ENCODE measurements at regions not wholly inside any gene's neighbourhood (a gene's known extent, or its start where the extent isn't known, plus 50 kb on each side); places are given as distances from the start of the nearest gene placed in this dataset.
"Not testable (repeated sequence)": the region's sequence is repeated elsewhere in the genome, so short reads cannot be mapped to it uniquely, and the experiment has no call there.

- not testable (repeated sequence) for DNase-seq (ENCODE audit: low read depth)
Measured at GRCh38 chr11:115605397-115605796, 101.2 kb upstream of the CADM1 start.

- DNase-seq (ENCODE audit: low read depth), result no peak
Measured at GRCh38 chr11:115599125-115599524, 94.9 kb upstream of the CADM1 start.

DNA sequence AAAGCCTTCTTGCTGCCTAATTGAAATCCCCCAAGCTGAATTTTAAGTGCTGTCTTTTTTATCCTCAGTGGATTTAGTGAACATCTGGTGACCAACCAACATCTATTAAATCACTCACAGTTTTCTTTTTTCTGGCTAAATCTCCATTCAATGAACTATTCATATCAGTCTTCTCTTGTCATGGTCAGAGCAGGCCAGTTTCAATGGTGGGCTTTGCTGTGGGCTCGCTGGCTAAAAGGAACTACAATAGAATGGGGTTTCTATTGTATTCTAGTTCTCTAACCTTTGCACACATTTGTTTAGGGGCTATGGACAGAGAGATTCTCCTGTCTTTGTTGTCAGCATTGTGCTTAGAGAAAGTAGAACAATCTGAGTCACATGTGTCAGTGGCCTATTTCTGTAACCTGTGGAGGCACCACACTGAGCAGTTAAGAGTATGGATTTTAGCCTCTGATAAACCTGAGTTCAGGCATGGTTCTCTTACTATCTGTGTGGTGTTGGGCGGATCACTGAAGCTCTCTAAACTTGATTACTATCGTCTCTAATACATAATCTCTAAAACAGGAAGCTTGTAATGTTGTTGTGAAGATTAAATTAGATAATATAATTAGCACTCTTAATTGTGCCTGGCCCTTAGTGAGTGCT, 94.2 kb upstream of the CADM1 start:
- DNase-seq (ENCODE audit: low read depth), result no peak

DNA sequence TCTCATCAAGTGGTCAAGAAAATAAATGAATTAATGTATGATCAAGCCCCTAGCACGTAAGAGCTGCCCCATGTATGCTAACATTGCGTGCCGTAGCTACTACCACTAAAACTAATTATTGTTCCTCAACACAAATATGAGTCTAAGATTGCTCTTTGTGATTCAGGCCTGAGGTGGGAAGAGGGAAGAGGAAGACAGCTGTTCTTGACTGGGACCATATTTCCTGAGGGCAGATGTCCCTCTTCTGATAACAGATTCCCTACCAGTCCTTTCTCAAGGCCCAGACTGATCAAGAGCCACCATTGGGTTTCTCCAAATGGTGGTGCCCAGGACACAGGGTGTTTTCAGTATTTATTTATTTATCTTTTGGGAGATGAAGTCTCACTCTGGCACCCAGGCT, 87.2 kb upstream of the CADM1 start:
- DNase-seq (ENCODE audit: low read depth), result no peak

DNA sequence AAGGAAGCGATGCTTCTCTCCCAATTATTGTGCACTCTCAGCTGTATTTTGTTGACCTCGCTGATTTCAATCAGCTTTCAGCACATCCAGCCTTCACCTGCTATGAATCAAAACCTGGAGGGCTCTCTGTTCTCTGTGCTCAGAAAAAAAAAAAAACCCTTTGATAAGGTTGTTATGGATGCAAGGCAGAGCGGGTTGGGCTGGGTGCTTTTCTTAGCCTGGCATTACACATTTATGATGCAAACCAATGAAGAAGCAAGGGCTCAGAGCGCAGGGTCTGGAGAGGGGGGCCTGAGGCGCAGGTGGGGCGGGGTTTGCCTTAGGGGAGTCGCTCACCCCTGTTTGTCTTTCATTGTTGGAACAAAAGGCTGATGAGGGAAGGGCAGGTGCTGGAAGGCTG, 86.0 kb upstream of the CADM1 start:
- DNase-seq (ENCODE audit: low read depth), result no peak

DNA sequence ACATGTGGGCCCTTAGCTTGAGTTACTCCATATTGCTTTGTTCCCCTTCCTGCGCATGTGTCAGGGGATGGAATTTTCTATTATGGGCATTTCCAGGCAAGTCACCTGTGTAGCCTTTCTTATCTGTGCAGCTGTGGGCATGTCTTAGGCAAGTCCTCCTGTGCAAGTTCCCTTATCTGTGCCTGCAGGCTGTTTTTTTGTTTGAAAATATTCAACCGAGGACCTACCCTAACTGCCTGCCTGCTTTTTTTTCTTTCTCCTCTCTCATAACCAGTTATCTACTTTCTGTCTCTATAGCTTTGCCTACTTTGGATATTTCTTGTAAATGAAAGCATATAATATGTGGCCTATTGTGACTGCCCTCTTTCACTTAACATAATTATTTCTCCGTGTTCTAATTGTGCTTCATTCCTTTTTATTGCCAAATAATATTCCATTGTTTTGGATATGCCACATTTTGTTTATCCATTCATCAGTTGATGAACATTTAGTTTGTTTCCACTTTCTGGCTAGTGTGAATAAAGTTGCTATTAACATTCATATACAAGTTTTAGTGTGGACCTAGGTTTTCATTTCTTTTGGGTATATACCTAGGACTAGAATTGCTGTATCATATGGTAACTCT, 83.6 kb upstream of the CADM1 start:
- DNase-seq (ENCODE audit: low read depth), result no peak

DNA sequence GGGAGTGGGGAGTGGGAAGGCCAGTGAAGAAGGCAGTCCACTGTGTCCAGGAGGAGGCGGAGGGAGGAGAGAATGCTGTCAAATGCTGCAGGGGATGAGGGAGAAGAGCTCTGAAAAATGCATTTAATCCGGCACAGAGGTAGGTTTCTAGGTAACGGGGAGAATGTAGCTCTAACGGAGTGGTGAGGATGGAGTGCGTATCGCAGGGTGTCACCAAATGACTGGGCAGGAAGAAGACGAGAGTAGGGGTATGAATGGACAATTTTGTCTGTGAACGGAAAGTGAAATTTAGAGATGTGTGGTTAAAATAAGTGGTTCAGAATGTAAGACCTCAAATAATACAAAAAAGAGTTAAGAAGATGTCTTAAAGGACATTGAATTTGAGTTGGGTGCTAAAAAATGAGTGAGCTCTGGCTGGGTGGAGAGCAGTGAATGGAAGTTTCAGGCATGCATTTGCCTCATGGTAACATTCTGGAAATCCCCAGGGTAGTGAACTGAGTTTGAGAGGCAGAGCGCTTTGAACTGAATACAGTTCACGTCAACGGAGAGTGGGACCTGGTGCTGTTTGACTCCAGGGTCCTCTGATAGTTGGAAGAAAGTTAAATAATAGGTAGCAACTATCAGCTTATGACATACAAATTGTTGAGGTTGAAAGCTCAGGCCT, 81.3 kb upstream of the CADM1 start:
- no peak for DNase-seq (ENCODE audit: low read depth)

DNA sequence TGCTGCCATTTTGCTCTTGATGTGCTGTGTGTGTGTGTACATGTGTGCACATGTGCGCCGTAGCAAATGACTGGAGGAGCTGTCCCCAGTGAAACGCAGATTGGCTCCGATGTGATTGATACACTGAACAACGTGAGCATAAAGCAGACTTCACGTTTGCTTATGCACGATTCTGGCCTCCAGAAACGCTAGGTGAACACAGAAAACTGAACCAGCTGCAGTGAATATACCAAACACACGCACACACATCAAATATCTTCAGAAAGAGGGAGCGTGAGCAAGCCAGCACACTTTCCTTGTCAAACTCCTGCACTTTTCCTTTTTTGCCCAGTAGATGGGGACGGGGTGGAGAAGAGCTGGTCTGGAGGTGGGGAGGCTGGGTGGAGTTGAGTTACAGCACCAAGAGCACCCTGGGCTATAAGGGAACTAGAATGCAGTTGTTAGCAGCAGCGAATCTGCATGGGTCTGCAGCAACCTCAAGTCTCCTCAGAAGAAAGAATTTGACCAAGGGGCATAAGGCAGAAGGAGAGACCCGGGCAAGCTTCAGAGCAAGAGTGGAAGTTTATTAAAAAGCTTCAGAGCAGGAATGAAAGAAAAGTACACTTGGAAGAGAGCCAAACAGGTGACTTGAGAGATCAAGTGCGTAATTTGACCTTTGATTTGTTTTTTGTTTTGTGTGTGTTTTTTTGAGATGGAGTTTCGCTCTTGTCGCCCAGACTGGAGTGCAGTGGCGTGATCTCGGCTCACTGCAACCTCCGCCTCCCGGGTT, 77.8 kb upstream of the CADM1 start:
- DNase-seq (ENCODE audit: low read depth), result no peak

- no peak for DNase-seq (ENCODE audit: low read depth)
Measured at GRCh38 chr11:115580927-115581680, 76.9 kb upstream of the CADM1 start.

GRCh38 chr11:115580416-115580815, 76.2 kb upstream of the CADM1 start:
- DNase-seq (ENCODE audit: low read depth), result no peak

DNA sequence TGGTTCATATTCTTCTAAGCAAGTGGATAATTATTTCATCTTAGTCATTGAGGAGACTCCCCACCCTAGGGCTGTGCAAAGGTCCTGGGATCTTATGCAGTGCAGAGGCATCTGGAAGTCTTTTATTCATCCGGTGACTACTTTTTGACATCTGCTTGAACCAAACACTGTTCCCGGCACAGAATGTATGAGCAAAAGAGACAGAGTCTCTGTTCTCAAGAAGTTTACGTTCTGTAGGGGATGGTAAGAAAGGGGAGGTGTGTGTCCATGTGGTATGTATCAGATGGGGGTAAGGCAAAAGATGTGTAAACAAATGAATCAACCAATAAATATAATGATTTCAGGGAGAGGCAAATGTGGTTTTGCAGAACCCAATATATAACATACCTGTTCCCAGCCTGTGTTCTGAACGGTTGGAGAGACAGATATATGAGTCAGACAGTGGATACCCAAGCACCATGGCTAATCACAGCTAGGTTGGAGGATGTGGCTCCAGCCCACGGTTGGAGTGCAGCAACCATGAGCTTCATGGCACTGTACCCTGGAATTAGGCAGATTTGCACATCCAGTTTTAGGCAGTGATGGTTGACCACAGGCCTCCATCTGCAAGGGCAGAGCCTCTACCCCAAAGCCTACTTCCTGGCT, 75.1 kb upstream of the CADM1 start:
- no peak for DNase-seq (ENCODE audit: low read depth)

DNA sequence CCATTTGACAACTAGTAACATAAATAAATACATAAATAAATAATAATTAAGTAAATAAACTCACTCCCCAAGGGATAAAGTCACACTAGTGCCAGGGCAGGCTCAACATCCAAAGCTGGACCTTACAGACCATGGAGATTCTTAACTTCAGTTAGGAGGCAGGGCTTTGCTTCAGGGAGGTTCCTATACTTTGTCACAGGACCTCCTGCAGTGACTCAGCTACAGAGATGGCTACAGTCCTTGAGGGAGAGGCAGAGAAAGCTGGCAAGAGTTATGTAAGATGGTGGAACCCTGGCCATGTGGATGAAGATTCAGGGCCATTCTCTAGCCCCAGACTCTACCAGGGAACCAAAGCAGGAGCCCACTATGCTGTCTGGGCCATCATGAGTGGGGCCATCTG, 74.1 kb upstream of the CADM1 start:
- no peak for DNase-seq (ENCODE audit: low read depth)

- no peak for DNase-seq (ENCODE audit: low read depth)
Measured at GRCh38 chr11:115577701-115578100, 73.5 kb upstream of the CADM1 start.

- DNase-seq (ENCODE audit: low read depth), result no peak
Measured at GRCh38 chr11:115576606-115577380, 72.6 kb upstream of the CADM1 start.

DNA sequence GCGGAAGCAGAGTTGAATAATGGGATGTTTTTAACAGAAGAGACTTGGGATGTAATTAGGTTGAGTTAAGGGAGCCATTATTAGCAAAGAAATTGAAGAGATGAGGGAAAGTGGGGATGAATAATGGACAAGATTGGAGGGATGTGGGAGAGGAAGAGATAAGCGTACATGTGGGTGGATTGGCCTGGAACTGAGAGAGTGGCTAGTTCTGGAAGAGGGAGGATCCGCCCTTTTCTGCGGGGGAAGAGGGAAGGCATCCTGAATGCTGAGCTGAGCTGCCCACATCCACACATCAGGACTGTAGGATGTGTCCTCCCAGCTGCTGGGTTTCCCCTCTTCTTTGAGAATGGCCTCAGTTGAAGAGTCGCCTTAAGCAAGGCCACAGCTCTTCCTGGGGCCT, 68.3 kb upstream of the CADM1 start:
- no peak for DNase-seq (ENCODE audit: low read depth)

DNA sequence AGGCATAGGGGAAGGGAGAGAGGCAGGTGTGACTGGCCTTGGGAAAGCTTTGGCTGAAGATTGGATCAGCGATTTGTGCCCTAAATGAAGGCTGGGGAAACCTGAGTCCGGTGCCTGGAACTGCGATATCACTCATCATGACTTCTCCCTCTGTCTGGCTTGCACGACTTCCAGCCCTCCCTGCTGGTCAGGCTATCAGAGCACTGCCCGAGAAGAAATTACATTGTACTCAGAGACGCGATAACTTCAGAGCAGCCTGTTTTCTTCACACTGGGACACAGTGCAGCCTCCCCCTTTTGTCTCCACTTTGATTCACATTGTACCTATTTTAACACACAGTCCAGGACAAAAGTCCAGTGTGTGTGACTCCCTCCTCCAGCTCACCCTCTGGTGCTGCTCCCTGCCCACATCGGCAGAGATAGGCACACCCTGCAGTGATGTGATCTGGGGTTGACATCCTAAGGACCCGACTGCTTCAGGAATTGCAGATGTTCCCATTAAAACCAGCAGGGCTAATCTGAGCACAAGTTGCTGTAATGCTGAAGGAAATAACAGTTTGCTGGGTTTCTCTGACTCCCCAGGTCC, 62.1 kb upstream of the CADM1 start:
- no peak for DNase-seq (ENCODE audit: low read depth)

- DNase-seq (ENCODE audit: low read depth), result no peak
Measured at GRCh38 chr11:115564851-115565250, 60.6 kb upstream of the CADM1 start.

DNA sequence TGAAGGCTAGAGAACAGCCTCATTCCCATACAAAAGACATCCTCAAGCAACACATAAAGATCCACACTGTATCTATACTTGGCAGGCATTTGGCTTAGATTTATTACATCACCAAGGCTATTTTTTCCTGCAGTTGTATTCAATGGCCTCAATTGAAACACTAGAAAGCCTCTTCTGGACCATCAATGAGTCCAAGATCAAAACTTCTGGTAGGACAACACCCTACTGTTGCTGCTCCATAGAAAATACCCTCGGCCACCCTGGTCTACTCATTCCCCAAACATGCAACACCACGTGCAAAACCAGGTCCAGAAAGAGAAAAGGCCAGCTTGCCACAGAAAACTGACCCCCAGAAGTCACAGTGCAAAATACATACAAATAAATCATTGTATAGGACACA, 56.9 kb upstream of the CADM1 start:
- no peak for DNase-seq (ENCODE audit: low read depth)

DNA sequence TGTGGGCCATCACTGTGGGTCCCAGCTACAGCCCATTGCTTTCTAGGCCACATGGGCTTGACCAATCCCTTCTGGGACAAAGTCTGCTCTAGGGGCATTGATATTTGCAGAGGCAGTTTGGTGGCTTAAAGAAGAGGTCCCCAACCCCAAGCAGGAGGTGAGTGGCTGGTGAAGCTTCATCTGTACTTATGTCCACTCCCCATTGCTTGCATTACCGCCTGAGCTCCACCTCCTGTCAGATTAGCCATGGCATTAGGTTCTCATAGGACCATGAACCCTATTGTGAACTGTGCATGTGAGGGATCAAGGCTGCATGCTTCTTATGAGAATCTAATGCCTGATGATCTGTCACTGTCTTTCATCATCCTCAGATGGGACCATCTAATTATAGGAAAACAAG, 54.4 kb upstream of the CADM1 start:
- no peak for DNase-seq (ENCODE audit: low read depth)

DNA sequence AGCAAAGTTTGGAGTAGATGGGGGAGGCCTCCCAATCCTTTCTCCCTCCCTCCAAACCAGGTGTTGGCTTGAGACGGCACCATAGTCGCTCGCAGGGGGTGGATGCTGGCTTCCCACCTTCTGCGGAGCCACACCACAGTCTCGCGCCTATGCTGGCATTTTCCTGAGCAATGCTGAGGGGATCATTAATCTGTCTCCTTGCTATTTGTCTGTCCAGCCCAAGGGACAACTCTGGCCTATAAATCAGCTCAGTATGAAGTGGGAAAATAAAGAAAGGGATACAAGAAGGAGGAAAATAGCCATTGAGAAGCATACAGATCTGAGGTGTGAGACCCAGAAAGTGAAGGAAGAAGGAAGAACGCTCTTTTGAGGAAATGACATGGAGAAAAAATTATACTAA, 53.5 kb upstream of the CADM1 start:
- no peak for DNase-seq (ENCODE audit: low read depth)

- DNase-seq (ENCODE audit: low read depth), result no peak
Measured at GRCh38 chr11:115556984-115557383, 52.8 kb upstream of the CADM1 start.
